C4-2B (cell line): ENCODE measurements at regions not wholly inside any gene's neighbourhood (a gene's known extent, or its start where the extent isn't known, plus 50 kb on each side); places are given as distances from the start of the nearest gene placed in this dataset.

ENCODE experiments used
- ZFX ChIP-seq: fragments of 450-650 bp; IDR thresholded peaks from 2 replicates; pipeline ENCODE4 v1.6.1; 2017
- TF ChIP-seq, protein P1 (sequence below): fragments of 450-650 bp; conservative IDR thresholded peaks from 2 replicates; pipeline ENCODE4 v1.5.1; 2017; ENCODE audit warnings: mild to moderate bottlenecking

DNA sequence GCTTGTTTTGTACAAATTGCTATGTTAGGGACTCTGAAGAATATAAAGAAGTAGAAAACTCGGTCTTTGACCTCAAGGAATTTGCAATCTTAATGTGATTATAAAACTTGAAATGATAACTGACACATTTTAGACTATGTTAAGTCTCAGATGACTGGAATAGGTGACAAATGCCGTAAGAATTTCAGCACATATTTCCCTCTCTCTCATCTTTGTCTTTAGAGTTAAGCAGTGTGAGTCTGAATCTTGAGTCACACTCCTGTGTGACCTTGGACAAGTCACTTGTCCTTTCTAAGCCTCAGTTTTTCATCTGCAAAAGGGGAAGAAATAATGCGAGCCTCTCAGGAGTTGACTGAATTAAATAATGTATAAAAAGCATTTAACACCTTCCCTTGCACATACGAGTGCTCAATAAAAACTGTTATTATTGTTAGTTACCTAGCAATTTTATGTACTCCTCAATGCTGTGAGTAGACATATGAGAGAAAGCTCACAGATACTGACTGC is 103.7 kb downstream of the DYRK2 start:
- TF ChIP-seq, protein P1, sequence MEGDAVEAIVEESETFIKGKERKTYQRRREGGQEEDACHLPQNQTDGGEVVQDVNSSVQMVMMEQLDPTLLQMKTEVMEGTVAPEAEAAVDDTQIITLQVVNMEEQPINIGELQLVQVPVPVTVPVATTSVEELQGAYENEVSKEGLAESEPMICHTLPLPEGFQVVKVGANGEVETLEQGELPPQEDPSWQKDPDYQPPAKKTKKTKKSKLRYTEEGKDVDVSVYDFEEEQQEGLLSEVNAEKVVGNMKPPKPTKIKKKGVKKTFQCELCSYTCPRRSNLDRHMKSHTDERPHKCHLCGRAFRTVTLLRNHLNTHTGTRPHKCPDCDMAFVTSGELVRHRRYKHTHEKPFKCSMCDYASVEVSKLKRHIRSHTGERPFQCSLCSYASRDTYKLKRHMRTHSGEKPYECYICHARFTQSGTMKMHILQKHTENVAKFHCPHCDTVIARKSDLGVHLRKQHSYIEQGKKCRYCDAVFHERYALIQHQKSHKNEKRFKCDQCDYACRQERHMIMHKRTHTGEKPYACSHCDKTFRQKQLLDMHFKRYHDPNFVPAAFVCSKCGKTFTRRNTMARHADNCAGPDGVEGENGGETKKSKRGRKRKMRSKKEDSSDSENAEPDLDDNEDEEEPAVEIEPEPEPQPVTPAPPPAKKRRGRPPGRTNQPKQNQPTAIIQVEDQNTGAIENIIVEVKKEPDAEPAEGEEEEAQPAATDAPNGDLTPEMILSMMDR: no peak
- TF ChIP-seq ZFX: no peak
